Activated CD4-positive, alpha-beta T cell treated with anti-CD3 and anti-CD28 coated beads, Interleukin-2, Interleukin-6, amounts not matched to agents 100 ng/mL and 50 ng/mL, durations not matched to agents 16 hours and 8 hours (primary cell): ENCODE measurements at regions not wholly inside any gene's neighbourhood (a gene's known extent, or its start where the extent isn't known, plus 50 kb on each side); places are given as distances from the start of the nearest gene placed in this dataset.

Experiments
- DNase-seq: peaks from one replicate; pipeline ENCODE4 v3.0.0-alpha.2; 2020

- DNase-seq = no peak
Measured at GRCh38 chr6:48200869-48201390, 89.9 kb upstream of the PTCHD4 start.

GRCh38 chr6:48199499-48199898, 88.5 kb upstream of the PTCHD4 start:
- no peak for DNase-seq

- no peak for DNase-seq
Measured at GRCh38 chr6:48197941-48198340, 86.9 kb upstream of the PTCHD4 start.

GRCh38 chr6:48194596-48195295, 83.7 kb upstream of the PTCHD4 start:
- DNase-seq = no peak

- DNase-seq = no peak
Measured at GRCh38 chr6:48188158-48188557, 77.2 kb upstream of the PTCHD4 start.

GRCh38 chr6:48186746-48187145, 75.7 kb upstream of the PTCHD4 start:
- no peak for DNase-seq

- DNase-seq = no peak
Measured at GRCh38 chr6:48184648-48185047, 73.7 kb upstream of the PTCHD4 start.

GRCh38 chr6:48183811-48184605, 73.0 kb upstream of the PTCHD4 start:
- DNase-seq = no peak

- no peak for DNase-seq
Measured at GRCh38 chr6:48183178-48183577, 72.2 kb upstream of the PTCHD4 start.

GRCh38 chr6:48178700-48179099, 67.7 kb upstream of the PTCHD4 start:
- DNase-seq = no peak

- DNase-seq = no peak
Measured at GRCh38 chr6:48177786-48178185, 66.8 kb upstream of the PTCHD4 start.

- DNase-seq = no peak
Measured at GRCh38 chr6:48176645-48177308, 65.8 kb upstream of the PTCHD4 start.

- DNase-seq = no peak
Measured at GRCh38 chr6:48169635-48170034, 58.6 kb upstream of the PTCHD4 start.
